ENCODE measurements at regions not wholly inside any gene's neighbourhood (a gene's known extent, or its start where the extent isn't known, plus 50 kb on each side); places are given as distances from the start of the nearest gene placed in this dataset.

DNA sequence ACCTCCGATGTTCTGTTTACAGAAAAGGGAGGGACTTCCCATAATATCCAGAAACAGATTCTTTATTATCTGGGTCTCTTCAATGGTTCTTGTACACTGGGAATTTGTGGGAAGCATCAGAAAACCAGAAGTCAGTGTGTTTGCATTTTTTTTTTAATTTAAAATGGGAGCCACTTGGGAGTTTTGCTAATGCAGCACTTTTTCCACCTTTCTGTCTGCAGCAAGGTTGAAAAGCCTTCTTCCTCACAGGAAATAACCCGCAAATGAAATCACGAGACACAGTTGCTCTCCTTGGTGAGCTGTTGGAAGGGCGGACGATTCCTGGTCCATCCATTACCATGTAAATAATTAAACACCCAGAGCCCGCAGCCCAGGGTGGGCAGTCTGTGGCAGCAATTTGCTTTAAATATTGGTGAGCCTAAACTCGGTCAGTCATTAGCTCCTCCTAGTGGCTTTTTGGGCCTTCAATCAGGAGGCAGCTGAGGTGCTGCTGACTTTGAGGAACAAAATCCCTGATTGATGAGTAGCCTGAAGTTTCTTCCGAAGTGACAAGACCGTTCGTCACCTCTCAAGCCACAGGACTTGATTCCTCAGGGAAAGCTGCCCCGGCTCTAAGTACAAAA lies 471.5 kb downstream of the EPHA4 start:
- no peak for TF ChIP-seq EP300 (IDR thresholded peaks at IDR 0.05)
- TF ChIP-seq, protein P1, sequence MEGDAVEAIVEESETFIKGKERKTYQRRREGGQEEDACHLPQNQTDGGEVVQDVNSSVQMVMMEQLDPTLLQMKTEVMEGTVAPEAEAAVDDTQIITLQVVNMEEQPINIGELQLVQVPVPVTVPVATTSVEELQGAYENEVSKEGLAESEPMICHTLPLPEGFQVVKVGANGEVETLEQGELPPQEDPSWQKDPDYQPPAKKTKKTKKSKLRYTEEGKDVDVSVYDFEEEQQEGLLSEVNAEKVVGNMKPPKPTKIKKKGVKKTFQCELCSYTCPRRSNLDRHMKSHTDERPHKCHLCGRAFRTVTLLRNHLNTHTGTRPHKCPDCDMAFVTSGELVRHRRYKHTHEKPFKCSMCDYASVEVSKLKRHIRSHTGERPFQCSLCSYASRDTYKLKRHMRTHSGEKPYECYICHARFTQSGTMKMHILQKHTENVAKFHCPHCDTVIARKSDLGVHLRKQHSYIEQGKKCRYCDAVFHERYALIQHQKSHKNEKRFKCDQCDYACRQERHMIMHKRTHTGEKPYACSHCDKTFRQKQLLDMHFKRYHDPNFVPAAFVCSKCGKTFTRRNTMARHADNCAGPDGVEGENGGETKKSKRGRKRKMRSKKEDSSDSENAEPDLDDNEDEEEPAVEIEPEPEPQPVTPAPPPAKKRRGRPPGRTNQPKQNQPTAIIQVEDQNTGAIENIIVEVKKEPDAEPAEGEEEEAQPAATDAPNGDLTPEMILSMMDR (IDR thresholded peaks at IDR 0.05): no peak
- TF ChIP-seq POLR2AphosphoS5 (IDR thresholded peaks at IDR 0.05): no peak
